ENCODE measurements at regions not wholly inside any gene's neighbourhood (a gene's known extent, or its start where the extent isn't known, plus 50 kb on each side); places are given as distances from the start of the nearest gene placed in this dataset.
A peak's percentile ranks its signal among the peaks of the same experiment; 100 is the strongest.

GRCh38 chr4:8796096-8796495 is 75.5 kb downstream of the HMX1 start:
- intact Hi-C loops (cut with DNase I, micrococcal nuclease): no loop called here

GRCh38 chr4:8795140-8795539 is 76.5 kb downstream of the HMX1 start:
- intact Hi-C loops (cut with DNase I, micrococcal nuclease): no loop called here
- DNase-seq (no peak), ATAC-seq (no peak)

More at GRCh38 chr4:8796096-8796495, 75.5 kb downstream of the HMX1 start:
- DNase-seq: no peak
- ATAC-seq: no peak

DNA sequence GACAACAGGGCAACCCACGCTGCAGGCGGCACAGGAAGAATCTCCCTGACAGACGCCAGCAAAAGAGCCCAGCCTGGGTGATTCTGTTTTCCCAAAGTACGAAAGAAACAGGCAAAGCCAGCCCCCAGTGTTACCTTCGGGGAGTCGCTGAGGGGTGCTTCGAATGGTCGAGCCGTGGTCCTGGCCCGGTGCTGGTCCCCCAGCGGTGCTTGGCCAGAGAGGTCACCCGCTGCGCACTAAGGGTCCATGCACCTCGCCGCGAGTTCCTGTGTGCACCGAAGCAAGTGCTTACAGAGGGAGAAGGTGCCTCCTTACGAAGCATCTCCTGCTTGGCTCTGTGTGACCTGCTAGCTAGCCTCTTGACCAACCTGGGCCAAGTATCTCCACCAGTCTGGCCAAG is 77.1 kb downstream of the HMX1 start:
- no peak for ATAC-seq
- no peak for DNase-seq
- intact Hi-C loops (cut with DNase I, micrococcal nuclease): no loop called here

DNA sequence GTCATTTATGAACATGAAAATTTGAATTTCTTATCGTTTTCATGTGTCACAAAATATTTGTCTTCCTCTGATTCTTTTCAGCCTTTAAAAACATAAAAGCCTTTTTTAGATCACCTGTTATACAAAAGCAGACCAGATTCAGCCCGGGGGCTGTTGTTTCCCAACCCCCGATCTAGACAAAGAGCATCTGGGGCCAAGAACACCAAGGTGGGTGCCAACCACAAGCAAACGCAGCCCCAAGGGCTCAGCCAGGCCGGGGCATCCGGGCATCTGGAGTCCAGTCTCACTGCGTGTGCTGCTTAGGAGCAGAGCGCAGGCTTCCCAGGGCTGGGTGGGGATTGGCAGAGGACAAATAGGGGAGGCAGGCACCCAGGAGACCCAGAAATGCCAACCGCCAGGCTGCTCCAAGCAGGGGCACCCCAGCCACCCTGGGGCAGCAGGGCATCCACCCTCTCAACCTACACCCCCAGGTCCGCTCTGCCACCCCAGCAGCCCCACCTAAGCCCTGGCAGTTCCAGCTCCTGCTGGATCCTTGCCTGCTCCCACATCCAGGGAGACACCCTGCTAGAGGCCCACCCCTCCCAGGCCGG is 78.0 kb downstream of the HMX1 start:
- no peak for DNase-seq
- intact Hi-C loops (cut with DNase I, micrococcal nuclease): no loop called here
- ATAC-seq: no peak

- no peak for ATAC-seq
- DNase-seq: no peak
- intact Hi-C loops (cut with DNase I, micrococcal nuclease): no loop called here
Observed at GRCh38 chr4:8792491-8792890, 79.1 kb downstream of the HMX1 start.

- ATAC-seq (no peak), DNase-seq (no peak)
- intact Hi-C loops (cut with DNase I, micrococcal nuclease): no loop called here
Observed at GRCh38 chr4:8791609-8792008, 80.0 kb downstream of the HMX1 start.

GRCh38 chr4:8790749-8791148 is 80.9 kb downstream of the HMX1 start:
- intact Hi-C loops (cut with DNase I, micrococcal nuclease): no loop called here
- ATAC-seq (no peak), DNase-seq (no peak)

- ATAC-seq: no peak
- no peak for DNase-seq
- intact Hi-C loops (cut with DNase I, micrococcal nuclease): no loop called here
Observed at GRCh38 chr4:8788174-8788573, 83.5 kb downstream of the HMX1 start.

DNA sequence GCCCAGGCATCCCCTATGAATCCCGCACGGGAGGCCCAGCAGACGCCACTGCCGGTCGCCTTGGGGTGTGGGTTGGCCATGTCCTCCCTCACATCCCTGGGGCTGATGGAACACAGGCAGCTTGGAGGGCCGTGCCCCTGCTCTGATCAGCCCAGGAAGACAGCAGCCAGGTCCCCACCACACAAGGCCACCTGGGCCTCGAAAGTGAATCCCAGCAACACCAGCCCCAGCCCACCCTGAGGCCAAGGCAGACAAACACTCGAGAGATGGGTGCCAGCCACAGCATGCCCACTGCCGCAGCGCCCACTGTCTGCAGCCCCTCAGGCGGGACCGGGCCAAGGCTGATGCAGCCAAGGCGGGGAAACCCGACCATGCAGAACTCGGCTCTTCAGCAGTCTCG is 85.5 kb downstream of the HMX1 start:
- intact Hi-C loops (cut with DNase I, micrococcal nuclease): no loop called here
- no peak for DNase-seq

DNA sequence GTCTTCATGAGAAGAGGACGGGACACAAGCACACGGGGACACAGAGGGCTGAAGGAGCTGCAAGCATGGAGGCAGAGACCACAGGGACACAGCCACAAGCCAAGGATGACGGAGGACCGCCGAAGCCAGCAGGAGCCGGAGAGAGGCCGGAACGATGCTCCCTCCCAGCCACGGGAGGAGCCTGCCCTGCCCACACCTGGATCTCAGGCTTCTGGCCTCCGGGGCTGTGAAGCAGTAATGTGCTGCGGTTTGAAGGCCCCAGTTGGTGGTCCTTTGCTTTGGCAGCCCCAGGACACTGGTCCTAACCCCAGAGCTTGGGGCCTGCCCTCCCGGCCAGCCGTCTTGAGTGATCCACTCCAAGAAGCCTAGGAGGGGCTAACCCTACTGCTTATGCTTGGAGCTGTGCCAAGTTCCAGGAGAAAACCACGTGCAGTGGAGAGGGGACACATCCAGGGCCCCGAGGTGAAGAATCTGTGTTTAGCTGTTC is 85.9 kb downstream of the HMX1 start:
- intact Hi-C loops (cut with DNase I, micrococcal nuclease): no loop called here
- ATAC-seq (no peak), DNase-seq (no peak)

More for the DNA sequence above, 85.5 kb downstream of the HMX1 start:
- no peak for ATAC-seq

- intact Hi-C loops (cut with DNase I, micrococcal nuclease): no loop called here
- DNase-seq: no peak
- ATAC-seq: no peak
Observed at GRCh38 chr4:8783736-8784135, 87.9 kb downstream of the HMX1 start.

- no peak for DNase-seq
- no peak for ATAC-seq
- intact Hi-C loops (cut with DNase I, micrococcal nuclease): no loop called here
Observed at GRCh38 chr4:8782135-8782534, 89.5 kb downstream of the HMX1 start.

DNA sequence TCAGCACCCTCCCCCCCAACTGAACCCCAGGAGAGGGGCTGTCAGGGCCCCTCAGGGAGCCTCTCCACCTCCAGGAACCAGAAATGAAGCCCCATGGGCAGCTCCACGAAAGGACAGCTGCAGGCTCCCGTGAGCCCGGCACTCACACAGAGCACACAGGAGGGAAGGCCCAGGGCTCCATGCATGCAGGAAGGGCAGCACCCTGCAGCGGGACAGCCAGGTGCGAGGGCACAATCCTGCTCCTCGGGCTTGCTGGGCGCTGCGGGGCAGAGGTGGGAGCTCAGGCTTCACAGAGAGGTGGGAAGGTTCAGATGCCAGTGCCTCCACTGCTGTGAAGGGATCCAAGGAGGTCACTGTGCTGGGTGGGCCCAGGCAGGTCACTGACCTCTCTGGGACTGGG is 90.0 kb downstream of the HMX1 start:
- DNase-seq (no peak), ATAC-seq (no peak)
- intact Hi-C loops (cut with DNase I, micrococcal nuclease): no loop called here

DNA sequence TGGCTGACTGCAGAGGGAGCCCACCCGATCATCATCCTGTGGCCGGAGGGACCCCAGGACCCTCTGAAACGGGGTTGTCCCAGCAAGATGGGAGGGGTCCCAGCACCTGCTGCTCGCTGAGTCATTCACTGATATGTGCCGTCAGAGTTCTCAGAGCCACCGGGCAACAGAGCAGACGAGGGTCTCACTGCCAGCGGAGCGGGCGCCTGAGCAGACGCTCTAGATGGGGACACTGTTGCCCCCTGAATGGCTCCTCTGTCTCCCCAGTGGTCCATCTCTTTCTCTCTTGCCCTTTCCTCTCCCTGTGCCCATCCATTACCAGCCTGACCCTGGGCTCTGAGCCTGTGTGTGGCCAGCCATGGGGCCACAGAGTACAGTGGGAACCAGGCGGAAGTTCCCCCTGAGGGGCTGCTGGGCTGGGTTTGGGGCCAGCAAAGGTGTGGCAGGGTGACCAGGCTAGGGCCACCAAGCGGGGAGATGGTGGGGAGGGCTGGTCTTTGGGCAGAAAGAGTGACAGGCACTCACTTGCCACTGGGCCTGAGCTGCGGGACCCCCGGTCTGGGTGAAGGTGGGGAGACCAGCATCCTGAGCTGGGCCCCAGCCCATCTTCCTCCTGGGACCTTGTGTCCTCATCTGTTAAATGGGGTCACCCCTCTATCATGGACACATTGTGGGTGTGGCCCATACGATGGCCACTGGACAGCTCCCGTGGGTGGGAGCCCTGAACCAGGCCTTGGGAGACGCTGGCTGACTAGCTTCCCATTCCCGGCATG is 90.9 kb downstream of the HMX1 start:
- ATAC-seq (no peak), DNase-seq (no peak)
- intact Hi-C loops (cut with DNase I, micrococcal nuclease): no loop called here

- no peak for DNase-seq
- ATAC-seq: no peak
- intact Hi-C loops (cut with DNase I, micrococcal nuclease): no loop called here
Observed at GRCh38 chr4:8780086-8780485, 91.6 kb downstream of the HMX1 start.

- intact Hi-C loops (cut with DNase I, micrococcal nuclease): no loop called here
- peak in 1 of 2 donors; percentile 12 for DNase-seq
- peak; percentile 73 for ATAC-seq
Observed at GRCh38 chr4:8779490-8779932, 92.1 kb downstream of the HMX1 start.

- intact Hi-C loops (cut with DNase I, micrococcal nuclease): no loop called here
- DNase-seq (no peak), ATAC-seq (no peak)
Observed at GRCh38 chr4:8778760-8779159, 92.9 kb downstream of the HMX1 start.

GRCh38 chr4:8778291-8778690 is 93.3 kb downstream of the HMX1 start:
- ATAC-seq: no peak

GRCh38 chr4:8777320-8778196 is 94.1 kb downstream of the HMX1 start:
- no peak for DNase-seq
- intact Hi-C loops (cut with DNase I, micrococcal nuclease): no loop called here
- ATAC-seq: no peak

More at GRCh38 chr4:8778291-8778690, 93.3 kb downstream of the HMX1 start:
- intact Hi-C loops (cut with DNase I, micrococcal nuclease): no loop called here
- no peak for DNase-seq

DNA sequence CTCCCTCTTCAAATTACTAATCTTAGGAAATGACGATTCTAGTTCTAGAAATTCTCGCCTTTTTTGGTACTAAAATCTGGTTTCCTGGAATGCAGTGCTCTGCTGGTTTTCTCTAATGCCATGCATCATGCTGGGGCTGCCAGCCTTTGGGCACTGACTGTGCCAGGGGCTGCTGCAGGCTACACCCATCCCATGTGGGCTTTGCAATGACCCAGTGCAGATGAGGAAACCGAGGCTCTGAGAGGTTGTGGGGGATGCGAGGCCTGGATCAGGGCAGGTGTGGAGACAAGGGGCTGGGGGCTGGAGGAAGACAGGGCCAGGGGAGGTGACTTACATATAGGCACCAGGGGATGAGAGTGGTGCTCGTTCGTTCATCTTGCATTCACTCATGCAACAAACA is 95.3 kb downstream of the HMX1 start:
- no peak for ATAC-seq
- intact Hi-C loops (cut with DNase I, micrococcal nuclease): no loop called here
- no peak for DNase-seq

Data from left colon (tissue), 2 donors.